GM12874 (cell line): ENCODE measurements at regions not wholly inside any gene's neighbourhood (a gene's known extent, or its start where the extent isn't known, plus 50 kb on each side); places are given as distances from the start of the nearest gene placed in this dataset.

Experiments
- TF ChIP-seq, protein P1 (sequence below): IDR thresholded peaks from 2 replicates; pipeline ENCODE4 v1.5.1; 2011; ENCODE audit warnings: low read depth, mild to moderate bottlenecking, control low read depth, low read length, moderate library complexity; ENCODE audit not compliant: insufficient read depth

DNA sequence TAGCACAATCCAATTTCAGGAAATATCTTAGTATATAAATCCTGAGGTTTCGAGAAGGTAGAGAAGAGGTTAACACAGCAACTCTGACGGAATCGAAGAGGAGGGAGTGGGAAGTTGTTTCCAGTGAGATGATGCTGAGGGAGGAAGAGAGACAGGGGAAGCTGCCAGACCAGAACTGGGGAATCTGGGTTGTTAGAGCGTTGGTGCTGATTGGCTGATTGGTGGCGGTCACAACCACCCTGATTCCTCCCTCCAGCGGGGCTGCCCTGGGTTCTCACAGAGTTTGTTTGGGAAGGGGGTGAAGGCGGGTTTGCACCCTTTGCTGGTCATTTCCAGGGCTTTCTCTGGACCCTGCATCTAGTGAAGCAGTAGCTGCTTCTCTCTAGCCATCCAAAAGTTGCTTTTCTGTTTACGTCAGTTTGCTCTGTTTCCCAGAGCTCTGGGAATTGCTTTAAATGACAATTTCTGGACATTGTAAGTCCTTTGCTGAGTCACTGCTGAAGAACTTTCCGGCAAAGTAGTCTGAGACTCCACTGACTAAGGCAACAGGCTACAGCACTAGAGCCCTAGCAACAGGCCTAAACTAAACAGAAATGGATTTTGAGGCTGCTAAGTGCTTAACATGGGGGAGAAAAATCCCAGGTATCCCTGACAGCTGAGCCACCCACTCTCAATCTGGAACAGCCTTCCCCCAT is 90.1 kb downstream of the TENT5C start:
- TF ChIP-seq, protein P1, sequence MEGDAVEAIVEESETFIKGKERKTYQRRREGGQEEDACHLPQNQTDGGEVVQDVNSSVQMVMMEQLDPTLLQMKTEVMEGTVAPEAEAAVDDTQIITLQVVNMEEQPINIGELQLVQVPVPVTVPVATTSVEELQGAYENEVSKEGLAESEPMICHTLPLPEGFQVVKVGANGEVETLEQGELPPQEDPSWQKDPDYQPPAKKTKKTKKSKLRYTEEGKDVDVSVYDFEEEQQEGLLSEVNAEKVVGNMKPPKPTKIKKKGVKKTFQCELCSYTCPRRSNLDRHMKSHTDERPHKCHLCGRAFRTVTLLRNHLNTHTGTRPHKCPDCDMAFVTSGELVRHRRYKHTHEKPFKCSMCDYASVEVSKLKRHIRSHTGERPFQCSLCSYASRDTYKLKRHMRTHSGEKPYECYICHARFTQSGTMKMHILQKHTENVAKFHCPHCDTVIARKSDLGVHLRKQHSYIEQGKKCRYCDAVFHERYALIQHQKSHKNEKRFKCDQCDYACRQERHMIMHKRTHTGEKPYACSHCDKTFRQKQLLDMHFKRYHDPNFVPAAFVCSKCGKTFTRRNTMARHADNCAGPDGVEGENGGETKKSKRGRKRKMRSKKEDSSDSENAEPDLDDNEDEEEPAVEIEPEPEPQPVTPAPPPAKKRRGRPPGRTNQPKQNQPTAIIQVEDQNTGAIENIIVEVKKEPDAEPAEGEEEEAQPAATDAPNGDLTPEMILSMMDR = no peak

DNA sequence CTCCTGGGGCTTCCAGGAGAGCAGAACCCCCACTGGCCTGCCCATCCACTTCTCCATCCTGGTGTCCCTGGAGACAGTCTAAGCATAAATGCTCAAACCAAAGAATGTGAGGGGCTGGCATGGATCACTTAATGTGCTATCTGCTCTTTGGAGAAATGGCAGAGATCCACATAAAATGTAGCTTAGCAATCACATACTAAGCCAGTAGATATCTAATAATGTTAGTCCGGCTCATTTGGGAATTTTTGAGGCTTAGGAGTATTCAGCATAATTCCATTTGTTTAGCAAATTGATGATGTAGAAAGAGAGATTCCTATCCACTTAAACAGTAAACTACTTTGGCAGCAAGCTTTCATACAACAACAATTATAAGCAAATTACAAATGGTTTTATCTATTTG is 90.7 kb downstream of the TENT5C start:
- TF ChIP-seq, protein P1 = no peak

DNA sequence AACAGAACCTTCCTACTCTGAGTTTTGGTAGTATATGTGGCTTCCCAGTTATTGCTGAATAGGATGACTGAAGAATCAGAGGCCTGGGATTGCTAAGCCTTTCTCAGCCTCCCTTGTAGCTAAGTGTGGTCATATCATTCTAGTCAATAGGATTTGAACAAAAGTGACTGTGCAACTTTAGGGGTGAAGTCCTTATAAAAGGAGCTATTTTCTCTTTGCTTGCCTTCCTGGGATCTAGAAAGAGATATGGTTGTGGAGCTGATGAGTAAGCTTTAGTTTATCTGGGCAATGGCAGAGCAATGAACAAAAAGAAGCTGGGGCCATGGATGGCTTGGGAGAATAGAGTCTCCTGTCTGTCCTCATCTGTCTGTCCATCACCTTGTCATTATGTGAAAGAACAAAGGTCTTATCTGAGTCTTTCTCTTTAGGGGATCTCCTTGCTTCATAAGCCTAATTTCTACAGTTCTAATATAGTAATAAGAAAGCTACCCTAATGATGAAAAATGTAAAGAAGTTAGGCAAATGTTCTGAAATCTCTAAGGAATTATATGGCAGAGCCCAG is 91.5 kb downstream of the TENT5C start:
- TF ChIP-seq, protein P1 = no peak

DNA sequence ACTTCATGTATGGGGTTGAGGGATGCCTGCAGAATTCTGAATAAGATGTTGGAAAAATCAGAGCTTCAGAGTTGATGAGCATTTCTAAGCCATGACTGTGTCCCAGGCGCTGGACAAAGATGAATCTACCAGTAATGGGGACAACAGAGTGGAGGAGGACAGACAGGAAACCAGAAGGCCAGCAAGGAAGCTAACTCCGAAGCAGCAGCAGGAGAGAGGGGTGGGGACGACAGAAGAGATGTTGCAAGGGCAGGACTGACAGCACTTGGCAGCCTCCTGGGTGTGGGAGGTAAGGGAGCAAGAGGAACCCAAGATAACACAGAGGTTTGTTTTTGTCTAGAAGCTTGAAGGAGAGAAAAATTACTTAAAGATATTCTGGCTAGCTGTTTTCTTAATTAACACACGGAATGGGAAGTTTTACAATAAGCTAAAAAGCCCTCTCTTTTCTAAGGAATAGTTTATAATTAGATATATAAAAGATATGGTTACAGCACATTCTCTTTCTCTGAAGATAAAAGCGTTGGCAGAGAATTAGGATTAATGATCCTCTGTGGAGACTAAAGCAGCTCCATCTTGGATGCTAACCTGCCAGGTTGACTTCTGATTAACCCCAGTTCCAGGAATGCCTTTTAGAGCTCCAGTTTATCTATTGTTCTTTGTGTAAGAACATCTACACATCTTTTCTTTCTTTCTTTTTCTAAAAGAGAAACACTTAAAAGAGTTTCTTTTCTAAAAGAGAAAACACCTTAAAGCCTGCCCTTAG is 92.7 kb downstream of the TENT5C start:
- TF ChIP-seq, protein P1 = no peak

DNA sequence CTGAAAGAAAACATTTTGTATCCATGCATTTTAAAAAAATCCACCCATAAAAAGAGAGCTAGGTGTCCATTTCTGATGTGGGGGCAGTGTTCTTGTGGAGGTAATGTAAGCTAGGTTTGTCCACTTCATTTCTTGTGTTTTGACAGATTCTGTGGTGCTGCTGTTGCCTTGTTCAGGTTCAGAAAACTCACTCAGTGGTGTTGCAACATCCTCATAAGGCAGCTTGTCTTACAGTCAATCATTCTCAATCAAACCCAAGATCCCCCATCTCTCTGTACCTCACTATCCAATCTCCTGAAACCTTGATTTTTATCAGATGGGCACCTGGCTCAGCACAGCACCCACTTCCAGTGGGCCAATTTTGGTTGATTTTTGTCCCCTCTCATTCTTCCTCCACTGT is 94.1 kb downstream of the TENT5C start:
- TF ChIP-seq, protein P1 = no peak

DNA sequence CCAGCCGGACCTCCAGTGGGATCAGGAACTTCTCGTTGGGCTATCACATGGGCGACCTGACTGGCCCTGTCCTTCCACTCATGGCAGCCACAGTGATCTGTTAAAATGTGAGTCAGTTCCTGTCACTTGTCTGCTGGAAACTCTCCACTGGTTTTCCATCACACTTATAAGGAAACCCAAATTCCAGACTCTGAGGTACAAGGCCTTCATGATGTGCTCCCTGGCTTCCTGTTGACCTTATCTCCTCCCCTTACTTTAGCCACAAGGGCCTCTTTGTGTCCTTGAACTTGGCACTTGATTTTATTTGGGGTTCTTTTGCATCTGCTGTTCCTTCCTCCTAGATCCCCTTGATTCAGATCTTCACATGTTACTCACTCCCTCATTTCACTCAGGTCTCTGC is 96.8 kb downstream of the TENT5C start:
- TF ChIP-seq, protein P1 = no peak

DNA sequence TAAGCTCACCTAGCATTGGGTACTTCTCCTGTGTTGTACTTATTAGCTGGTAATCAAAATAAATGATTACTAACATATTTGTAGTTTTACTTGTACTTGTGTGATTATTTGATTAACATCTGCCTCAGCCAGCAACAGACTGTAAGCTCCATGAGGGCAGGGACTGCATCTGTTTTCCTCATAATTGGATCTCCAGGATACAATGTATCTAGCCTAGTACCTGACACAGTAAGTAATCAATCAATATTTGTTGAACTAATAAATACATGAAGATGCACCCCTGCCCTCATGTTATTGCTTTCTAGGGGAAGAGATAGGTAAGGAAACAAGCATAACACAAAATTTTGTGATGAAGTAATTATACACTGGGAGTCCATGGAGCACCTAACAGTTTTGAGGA is 101.5 kb downstream of the TENT5C start:
- TF ChIP-seq, protein P1 = no peak
